ENCODE measurements at regions not wholly inside any gene's neighbourhood (a gene's known extent, or its start where the extent isn't known, plus 50 kb on each side); places are given as distances from the start of the nearest gene placed in this dataset.

- TF ChIP-seq TCF4 (CRISPR knock-in tag; IDR thresholded peaks at IDR 0.05; ENCODE audit: borderline replicate concordance) (no peak), SNAI2 (CRISPR knock-in tag; IDR thresholded peaks at IDR 0.05) (no peak), PPARA (CRISPR knock-in tag; IDR thresholded peaks at IDR 0.05; ENCODE audit: borderline replicate concordance) (no peak), CSRNP3 (CRISPR knock-in tag; IDR thresholded peaks at IDR 0.05) (no peak), OSR1 (CRISPR knock-in tag; IDR thresholded peaks at IDR 0.05) (no peak), ZFP3 (CRISPR knock-in tag; IDR thresholded peaks at IDR 0.05) (no peak), PATZ1 (CRISPR knock-in tag; IDR thresholded peaks at IDR 0.05; ENCODE audit: borderline replicate concordance) (no peak), ZFP30 (CRISPR knock-in tag; IDR thresholded peaks at IDR 0.05) (no peak), ZNF565 (CRISPR knock-in tag; conservative IDR thresholded peaks at IDR 0.05; ENCODE audit: low read depth) (no peak), CREB5 (CRISPR knock-in tag; IDR thresholded peaks at IDR 0.05; ENCODE audit: low read depth) (no peak), ARNTL (CRISPR knock-in tag; IDR thresholded peaks at IDR 0.05; ENCODE audit: borderline replicate concordance, low read depth) (no peak)
Measured at GRCh38 chr5:166172597-166172996, 2118.8 kb upstream of the WWC1 start.

Data from SK-N-SH treated with all-trans-retinoic acid at 6 μM for 48 hours (cell line).